ENCODE measurements at regions not wholly inside any gene's neighbourhood (a gene's known extent, or its start where the extent isn't known, plus 50 kb on each side); places are given as distances from the start of the nearest gene placed in this dataset.
"Not testable (repeated sequence)": the region's sequence is repeated elsewhere in the genome, so short reads cannot be mapped to it uniquely, and the experiment has no call there.

- DNase-seq (ENCODE audit: low read depth): no peak
- no peak overlapping the region for H3K4me3 ChIP-seq (ENCODE audit: low read depth, low read length)
- TF ChIP-seq CTCF (IDR thresholded peaks at IDR 0.05; ENCODE audit: control insufficient read depth, extremely low read depth, insufficient read depth): no peak
These were observed 98.6 kb downstream of the TMEM215 start for GRCh38 chr9:32881948-32882347.

- no peak overlapping the region for H3K4me3 ChIP-seq (ENCODE audit: low read depth, low read length)
- TF ChIP-seq CTCF (IDR thresholded peaks at IDR 0.05; ENCODE audit: control insufficient read depth, extremely low read depth, insufficient read depth): no peak
- no peak for DNase-seq (ENCODE audit: low read depth)
These were observed 99.4 kb downstream of the TMEM215 start for GRCh38 chr9:32882705-32883104.

GRCh38 chr9:32884482-32884881 lies 101.1 kb downstream of the TMEM215 start:
- no peak overlapping the region for H3K4me3 ChIP-seq (ENCODE audit: low read depth, low read length)
- no peak for TF ChIP-seq CTCF (IDR thresholded peaks at IDR 0.05; ENCODE audit: control insufficient read depth, extremely low read depth, insufficient read depth)
- DNase-seq (ENCODE audit: low read depth): no peak

GRCh38 chr9:32886021-32886420 lies 102.7 kb downstream of the TMEM215 start:
- no peak overlapping the region for H3K4me3 ChIP-seq (ENCODE audit: low read depth, low read length)
- TF ChIP-seq CTCF (IDR thresholded peaks at IDR 0.05; ENCODE audit: control insufficient read depth, extremely low read depth, insufficient read depth): no peak
- DNase-seq (ENCODE audit: low read depth): no peak

- DNase-seq (ENCODE audit: low read depth); H3K4me3 ChIP-seq (ENCODE audit: low read depth, low read length): not testable (repeated sequence)
These were observed 106.9 kb downstream of the APTX start for GRCh38 chr9:32894485-32894884.

- no peak for DNase-seq (ENCODE audit: low read depth)
- H3K4me3 ChIP-seq (ENCODE audit: low read depth, low read length): no peak overlapping the region
- TF ChIP-seq CTCF (IDR thresholded peaks at IDR 0.05; ENCODE audit: control insufficient read depth, extremely low read depth, insufficient read depth): no peak
These were observed 102.2 kb downstream of the APTX start for GRCh38 chr9:32899181-32899580.

GRCh38 chr9:32899761-32900160 lies 101.7 kb downstream of the APTX start:
- no peak overlapping the region for H3K4me3 ChIP-seq (ENCODE audit: low read depth, low read length)
- no peak for DNase-seq (ENCODE audit: low read depth)
- TF ChIP-seq CTCF (IDR thresholded peaks at IDR 0.05; ENCODE audit: control insufficient read depth, extremely low read depth, insufficient read depth): no peak

- H3K4me3 ChIP-seq (ENCODE audit: low read depth, low read length): no peak overlapping the region
- no peak for TF ChIP-seq CTCF (IDR thresholded peaks at IDR 0.05; ENCODE audit: control insufficient read depth, extremely low read depth, insufficient read depth)
- no peak for DNase-seq (ENCODE audit: low read depth)
These were observed 95.2 kb downstream of the APTX start for GRCh38 chr9:32906213-32906612.

Data from LNCaP clone FGC (cell line).